Colonic mucosa (tissue), 4 donors: ENCODE measurements at regions not wholly inside any gene's neighbourhood (a gene's known extent, or its start where the extent isn't known, plus 50 kb on each side); places are given as distances from the start of the nearest gene placed in this dataset.

Experiments
- DNase-seq: peaks from one replicate; pipeline ENCODE4 v3.0.0-alpha.2; 2020
- H3K27ac ChIP-seq: fragments of 200-600 bp; one replicate; pipeline ENCODE4 v1.8.0; 2021
- H3K27me3 ChIP-seq: fragments of 200-600 bp; one replicate; pipeline ENCODE4 v1.8.0; 2021
- H3K36me3 ChIP-seq: fragments of 200-600 bp; one replicate; pipeline ENCODE4 v1.8.0; 2021
- H3K4me1 ChIP-seq: fragments of 200-600 bp; one replicate; pipeline ENCODE4 v1.8.0; 2021; ENCODE audit warnings: mild to moderate bottlenecking
- H3K4me3 ChIP-seq: fragments of 200-600 bp; one replicate; pipeline ENCODE4 v1.8.0; 2021
- H3K9ac ChIP-seq, 2 donors: one replicate each; pipeline ENCODE4 v1.7.0; 2013; ENCODE audit warnings: control low read depth in 2 of 2, low read depth in 2 of 2, low read length in 2 of 2
- H3K9me3 ChIP-seq: fragments of 200-600 bp; one replicate; pipeline ENCODE4 v1.8.0; 2021
- CTCF ChIP-seq: fragments of 200-600 bp; IDR thresholded peaks from one replicate; pipeline ENCODE4 v1.8.0; 2022; ENCODE audit warnings: antibody characterized with exemption, mild to moderate bottlenecking
- intact Hi-C: fragments of 100-400 bp; cut with DNase I; formaldehyde crosslinking; loops from one replicate; pipeline ENCODE4 v1.14.1; 2022
- donor health status: healthy.
- donor health status: DM: no; HTN: no; CAD: no.
- donor health status: DM: no; HTN: no; CAD: no.

GRCh38 chr6:159112714-159113113, 56.5 kb upstream of the FNDC1 start:
- no peak for TF ChIP-seq CTCF
- Histone ChIP-seq H3K4me3 (no peak overlapping the region), H3K9me3 (no peaks in the 10 kb centered on the region), H3K9ac (no peak overlapping the region), H3K27ac (no peak overlapping the region), H3K27me3 (no peaks in the 10 kb centered on the region), H3K36me3 (no peaks in the 10 kb centered on the region), H3K4me1 (no peaks in the 10 kb centered on the region)
- intact Hi-C loops: no loop called here
- no peak for DNase-seq

GRCh38 chr6:159110748-159111147, 58.5 kb upstream of the FNDC1 start:
- Histone ChIP-seq H3K9ac (no peak overlapping the region), H3K9me3 (no peaks in the 10 kb centered on the region), H3K36me3 (no peaks in the 10 kb centered on the region), H3K4me1 (no peaks in the 10 kb centered on the region), H3K27me3 (no peaks in the 10 kb centered on the region), H3K27ac (no peak overlapping the region), H3K4me3 (no peak overlapping the region)
- no peak for DNase-seq
- intact Hi-C loops: no loop called here
- no peak for TF ChIP-seq CTCF

- TF ChIP-seq CTCF: peak; percentile 34
- Histone ChIP-seq H3K9me3 (no peaks in the 10 kb centered on the region), H3K4me1 (no peaks in the 10 kb centered on the region), H3K36me3 (no peaks in the 10 kb centered on the region), H3K4me3 (no peak overlapping the region), H3K27ac (no peak overlapping the region), H3K27me3 (no peaks in the 10 kb centered on the region), H3K9ac (no peak overlapping the region)
- DNase-seq: no peak
- intact Hi-C loops: no loop called here
These were observed 59.2 kb upstream of the FNDC1 start for GRCh38 chr6:159110013-159110412.

- no peaks in the 10 kb centered on the region for H3K9me3 ChIP-seq
- intact Hi-C loops: no loop called here
- TF ChIP-seq CTCF: no peak
- no peak overlapping the region for H3K4me3 ChIP-seq
- H3K9ac ChIP-seq: no peak overlapping the region
- no peaks in the 10 kb centered on the region for H3K4me1 ChIP-seq
- H3K27me3 ChIP-seq: no peaks in the 10 kb centered on the region
- no peaks in the 10 kb centered on the region for H3K36me3 ChIP-seq
- DNase-seq: no peak
- H3K27ac ChIP-seq: no peak overlapping the region
These were observed 59.8 kb upstream of the FNDC1 start for GRCh38 chr6:159109391-159109790.

GRCh38 chr6:159108426-159108985, 60.7 kb upstream of the FNDC1 start:
- DNase-seq: no peak
- no peak for TF ChIP-seq CTCF
- no peak overlapping the region for H3K9ac ChIP-seq
- H3K4me1 ChIP-seq: peaks cover 3% of the 10 kb centered on the region
- no peaks in the 10 kb centered on the region for H3K27me3 ChIP-seq
- H3K36me3 ChIP-seq: no peaks in the 10 kb centered on the region
- intact Hi-C loops: no loop called here
- no peak overlapping the region for H3K4me3 ChIP-seq
- H3K9me3 ChIP-seq: no peaks in the 10 kb centered on the region
- H3K27ac ChIP-seq: no peak overlapping the region
